GM18502 (cell line): ENCODE measurements at regions not wholly inside any gene's neighbourhood (a gene's known extent, or its start where the extent isn't known, plus 50 kb on each side); places are given as distances from the start of the nearest gene placed in this dataset.
"Not testable (repeated sequence)": the region's sequence is repeated elsewhere in the genome, so short reads cannot be mapped to it uniquely, and the experiment has no call there.

Experiments used
- ATAC-seq: cut with Tn5 transposase; IDR thresholded peaks from one replicate; pipeline ENCODE4 v1.9.1; 2021; ENCODE audit warnings: mild to moderate bottlenecking; ENCODE audit not compliant: unreplicated experiment, poor library complexity

DNA sequence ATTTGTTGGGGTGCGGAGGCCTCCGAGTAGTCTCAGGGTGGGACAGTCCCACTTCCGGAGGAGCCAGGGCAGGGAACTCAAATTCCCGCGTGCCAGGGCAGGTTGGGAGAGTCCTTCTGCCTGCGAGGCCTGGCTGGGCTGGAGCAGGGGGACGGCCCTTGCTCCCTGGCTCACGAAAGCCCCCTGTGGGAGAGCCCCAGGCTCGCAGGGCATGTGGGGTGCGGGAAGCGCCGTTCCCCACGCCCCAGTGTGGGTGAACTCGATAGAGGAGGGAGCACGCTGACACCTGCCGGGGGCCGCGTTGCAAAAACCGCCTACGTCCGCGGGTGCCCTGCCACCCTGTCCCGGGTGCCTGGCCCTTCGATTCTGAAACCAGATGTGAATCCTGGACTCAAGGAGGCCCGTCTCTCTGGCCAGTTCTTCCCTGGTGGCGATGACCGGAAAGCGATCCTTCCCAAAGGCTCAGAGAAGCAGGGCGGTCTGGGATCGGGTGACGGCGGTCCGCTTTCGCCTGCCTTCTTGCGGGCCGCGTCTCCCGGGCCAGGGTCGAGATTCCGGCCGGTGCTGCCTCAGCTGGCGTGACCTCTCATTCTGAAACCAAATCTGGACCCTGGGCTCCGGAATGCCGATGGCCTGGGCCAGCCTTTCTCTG, 1846.5 kb upstream of the DEFB115 start:
- no peak for ATAC-seq

DNA sequence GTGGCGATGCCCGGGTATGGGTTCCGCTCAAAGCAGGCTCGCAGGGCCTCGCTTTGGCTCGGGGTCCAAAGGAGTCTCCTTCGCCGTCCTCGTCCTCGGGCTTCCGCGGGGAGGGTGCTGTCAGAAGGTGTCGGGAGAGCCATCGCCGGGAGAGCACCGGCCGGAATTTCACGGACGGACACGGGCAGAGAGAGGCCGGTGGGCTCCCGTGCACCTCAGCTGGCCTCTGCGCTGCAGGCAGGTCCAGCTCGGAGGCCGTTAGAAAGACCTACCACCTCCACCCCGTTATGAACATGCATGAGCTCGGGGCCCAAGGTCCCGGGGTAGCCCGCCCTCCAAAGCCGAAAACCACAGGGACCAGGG, 1846.0 kb upstream of the DEFB115 start:
- not testable (repeated sequence) for ATAC-seq

DNA sequence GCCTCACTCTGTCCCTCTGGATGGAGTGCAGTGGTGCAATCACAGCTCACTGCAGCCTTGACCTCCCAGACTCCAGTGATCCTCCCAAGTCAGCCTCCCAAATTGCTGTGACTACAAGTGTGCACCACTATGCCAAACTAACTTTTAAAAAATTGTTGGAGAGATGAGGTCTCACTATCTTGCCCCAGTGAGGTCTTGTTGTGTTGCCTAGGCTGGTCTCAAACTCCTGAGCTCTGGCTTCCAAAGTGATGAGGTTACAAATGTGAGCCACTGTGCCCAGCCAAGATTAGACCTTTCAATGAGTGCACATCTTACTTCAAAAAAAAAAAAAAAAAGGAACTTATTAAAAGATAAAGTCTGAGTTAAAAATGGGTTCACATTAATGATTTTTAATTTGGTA, 1838.1 kb upstream of the DEFB115 start:
- ATAC-seq, result no peak

DNA sequence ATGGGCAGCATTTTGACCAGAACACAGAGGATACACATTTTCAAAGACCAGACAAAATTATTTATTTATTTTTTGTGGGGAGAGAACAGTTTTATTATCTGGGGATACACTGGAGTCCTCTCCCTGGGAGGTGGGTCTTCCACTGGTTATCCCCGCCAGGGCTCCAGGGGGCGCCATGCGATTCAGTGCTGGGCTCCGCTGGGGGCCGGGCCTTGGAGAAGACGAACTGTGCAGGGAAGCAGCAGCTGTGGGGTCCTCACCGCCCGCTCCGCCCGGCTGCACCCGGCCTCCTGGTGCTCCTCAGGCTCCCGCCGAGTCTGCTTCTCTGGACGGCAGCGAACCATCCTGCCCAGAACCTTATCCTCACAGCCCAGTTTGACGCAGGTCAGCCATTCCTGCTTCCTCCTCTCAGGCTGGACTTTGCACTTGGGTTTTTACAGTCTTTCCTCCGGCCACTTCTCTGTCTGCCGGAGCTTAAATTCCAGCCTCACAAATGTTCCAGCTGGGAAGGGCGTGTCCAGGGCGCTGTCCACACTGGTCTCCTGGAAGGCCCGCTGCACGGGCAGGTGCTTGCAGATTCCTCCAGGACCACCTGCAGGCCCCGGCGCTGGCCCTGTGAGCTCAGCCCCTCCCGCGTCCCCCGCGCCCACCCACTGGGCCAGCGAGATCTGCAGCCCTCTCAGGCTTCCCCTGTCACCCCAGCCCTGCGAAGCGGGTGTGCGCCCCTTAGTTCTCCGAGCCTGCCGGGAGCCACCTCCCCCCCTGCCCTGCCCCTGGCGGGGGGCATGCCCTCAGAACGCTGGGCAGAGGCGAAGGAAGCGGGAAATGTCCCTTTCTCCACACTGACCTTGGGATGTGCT, 1830.0 kb upstream of the DEFB115 start:
- ATAC-seq, result no peak

DNA sequence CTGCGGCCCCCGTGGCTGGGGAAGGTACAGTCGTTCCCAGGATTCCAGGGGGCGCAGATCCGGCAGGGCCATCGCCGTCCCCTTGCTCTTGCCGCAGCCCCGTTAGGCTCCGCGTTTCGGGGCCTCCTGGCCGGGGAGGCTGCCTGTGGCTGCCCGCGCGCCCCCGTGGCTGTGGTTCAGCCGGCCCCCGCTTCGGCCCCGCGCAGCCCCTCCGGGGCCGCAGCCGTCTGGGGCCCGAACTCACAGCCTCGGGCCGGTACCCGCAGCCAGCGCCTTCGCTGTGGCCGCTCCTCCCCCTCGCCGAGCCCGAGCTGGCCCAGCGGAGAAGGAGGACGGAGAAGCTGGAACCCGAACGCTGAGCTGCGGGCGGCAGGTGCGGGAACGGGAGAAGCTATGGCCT, 1826.9 kb upstream of the DEFB115 start:
- no peak for ATAC-seq

DNA sequence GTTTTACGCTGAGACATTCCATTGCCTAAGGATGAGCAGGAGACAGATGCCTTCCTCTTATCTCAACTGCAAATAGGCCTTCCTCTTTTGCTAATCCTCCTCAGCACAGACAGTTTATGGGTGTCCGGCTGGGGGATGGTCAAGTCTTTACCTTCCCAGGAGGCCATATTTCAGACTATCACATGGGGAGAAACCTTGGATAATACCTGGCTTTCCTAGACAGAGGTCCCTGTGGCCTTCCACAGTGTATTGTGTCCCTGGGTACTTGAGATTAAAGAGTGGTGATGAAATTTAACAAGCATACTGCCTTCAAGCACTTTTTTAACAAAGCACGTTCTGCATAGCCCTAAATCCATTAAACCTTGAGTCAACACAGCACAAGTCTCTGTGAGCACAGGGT, 1816.7 kb upstream of the DEFB115 start:
- ATAC-seq, result not testable (repeated sequence)

DNA sequence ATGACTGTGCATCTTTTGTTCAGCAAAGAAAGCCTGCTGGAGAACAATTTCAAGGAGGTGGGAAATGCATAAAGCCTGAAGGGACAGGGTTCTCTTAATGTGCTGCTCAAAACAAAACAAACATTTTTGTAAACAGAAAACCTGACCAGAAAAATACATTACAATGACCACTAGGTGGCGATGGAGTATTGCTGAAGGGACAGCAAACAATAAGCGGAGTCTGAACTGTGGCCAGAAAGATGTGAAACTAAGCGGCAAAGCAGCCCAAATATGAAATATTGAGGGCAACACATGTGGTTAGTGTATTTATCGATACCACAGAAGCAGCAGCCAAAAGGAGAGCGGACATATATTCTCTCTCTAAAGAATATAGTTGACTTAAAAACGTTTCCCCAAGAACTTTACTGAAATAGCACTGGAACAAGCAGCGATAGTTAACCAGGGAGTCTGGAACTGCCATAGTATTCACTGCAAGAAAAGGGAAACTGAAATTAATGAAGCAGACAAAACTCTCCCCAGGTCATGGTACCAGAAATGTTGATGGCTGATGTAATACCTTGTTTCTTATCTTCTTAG, 1814.2 kb upstream of the DEFB115 start:
- ATAC-seq, result not testable (repeated sequence)

DNA sequence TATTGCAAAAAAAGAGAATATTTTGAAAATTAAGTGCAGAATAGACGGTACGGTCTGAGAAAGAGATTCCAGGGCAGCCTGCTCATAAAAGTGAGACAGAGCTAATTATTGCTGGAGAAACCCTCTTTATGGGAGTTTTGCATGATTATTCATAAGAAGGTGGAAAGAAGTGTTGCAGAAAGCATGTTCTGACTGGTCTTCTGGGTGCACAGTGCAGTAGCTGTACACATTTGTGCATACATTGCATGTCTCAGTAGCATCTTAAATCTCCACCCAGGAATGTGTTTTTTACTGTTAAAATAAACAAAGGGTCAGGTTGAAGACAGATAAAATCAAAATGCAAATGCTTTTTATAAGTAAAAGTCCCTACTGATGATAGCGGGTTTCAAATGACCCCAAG, 1813.6 kb upstream of the DEFB115 start:
- peak; percentile 94 for ATAC-seq

DNA sequence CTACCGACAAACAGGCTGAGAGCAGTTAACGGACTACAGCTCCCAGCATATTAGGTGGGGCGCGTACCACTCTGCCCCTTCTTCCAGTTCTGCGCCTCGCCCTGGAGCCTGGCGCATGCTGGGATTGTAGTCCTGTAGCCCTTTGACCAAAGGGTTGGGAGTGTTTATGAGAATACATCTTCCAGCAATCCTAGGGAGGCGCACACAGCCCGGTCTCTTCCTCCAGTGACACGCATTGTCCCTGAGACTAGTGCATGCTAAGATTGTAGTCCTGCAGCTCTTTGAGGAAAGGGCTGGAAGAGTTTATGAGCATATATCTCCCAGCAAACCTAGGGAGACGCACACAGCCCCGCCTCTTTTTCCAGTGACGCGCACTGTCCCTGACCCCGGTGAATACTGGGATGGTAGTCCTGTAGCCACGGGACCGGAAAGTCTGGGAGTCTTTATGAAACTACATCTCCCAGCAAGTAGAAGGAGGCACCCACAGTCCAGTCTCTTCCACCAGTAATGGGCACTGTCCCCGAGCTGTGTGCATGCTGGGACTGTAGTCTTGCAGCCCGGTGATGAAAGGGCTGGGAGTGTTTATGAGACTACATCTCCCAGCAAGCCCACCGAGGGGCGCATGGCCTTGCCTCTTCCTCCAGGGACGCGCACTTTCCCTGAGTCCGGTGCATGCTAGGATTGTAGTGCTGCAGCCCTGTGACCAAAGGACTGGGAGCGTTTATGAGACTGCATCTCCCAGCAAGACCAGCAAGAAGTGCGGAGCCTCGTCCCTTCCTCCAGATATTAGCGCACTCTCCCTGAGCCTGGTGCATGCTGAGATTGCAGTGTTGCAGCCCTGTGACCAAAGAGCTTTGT, 1812.2 kb upstream of the DEFB115 start:
- ATAC-seq, result peak; percentile 52

DNA sequence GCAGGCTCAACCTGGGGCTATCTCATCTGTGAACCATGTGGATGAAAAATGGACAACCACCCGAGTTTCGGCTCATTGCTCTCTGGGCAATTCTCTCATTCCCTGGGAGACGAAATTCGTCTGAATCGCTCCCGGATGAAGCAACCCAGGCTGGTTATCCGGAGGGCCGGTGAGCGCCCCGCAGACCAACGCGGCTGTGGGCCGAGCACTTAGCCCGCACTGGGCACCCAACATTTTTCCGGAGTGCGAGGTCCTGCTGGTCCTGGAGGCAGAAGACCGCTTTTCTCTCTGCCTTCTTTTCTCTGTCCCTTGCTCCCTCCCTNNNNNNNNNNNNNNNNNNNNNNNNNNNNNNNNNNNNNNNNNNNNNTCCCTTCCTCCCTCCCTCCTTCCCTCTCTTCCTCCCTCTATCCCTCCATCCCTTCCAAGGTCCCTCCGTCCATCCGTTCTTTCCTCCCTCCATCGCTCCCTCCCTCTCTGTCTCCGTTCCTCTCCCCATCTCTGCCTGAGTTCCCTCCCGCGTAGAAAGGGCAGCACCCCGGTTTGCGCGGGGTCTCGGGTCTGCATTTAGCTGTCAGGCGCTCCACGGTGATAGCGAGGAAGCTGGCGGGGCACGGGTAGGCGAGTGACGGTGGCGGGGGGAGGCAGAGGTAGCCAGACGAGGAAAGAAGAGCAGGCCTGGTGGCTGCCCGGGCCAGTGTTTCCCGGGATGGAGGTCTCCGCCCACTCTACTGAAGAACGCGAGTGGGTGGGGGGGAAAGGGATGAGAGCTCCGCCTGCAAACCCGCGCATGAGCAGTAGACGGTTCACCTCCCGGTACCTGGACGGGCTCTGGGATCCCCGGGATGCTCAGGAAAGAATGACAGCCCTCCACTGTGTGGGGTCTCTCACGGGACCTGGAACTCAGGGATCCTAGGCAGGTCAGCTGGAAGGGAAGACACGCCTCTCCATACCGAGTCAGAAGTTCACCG, 1809.7 kb upstream of the DEFB115 start:
- ATAC-seq, result not testable (repeated sequence)

DNA sequence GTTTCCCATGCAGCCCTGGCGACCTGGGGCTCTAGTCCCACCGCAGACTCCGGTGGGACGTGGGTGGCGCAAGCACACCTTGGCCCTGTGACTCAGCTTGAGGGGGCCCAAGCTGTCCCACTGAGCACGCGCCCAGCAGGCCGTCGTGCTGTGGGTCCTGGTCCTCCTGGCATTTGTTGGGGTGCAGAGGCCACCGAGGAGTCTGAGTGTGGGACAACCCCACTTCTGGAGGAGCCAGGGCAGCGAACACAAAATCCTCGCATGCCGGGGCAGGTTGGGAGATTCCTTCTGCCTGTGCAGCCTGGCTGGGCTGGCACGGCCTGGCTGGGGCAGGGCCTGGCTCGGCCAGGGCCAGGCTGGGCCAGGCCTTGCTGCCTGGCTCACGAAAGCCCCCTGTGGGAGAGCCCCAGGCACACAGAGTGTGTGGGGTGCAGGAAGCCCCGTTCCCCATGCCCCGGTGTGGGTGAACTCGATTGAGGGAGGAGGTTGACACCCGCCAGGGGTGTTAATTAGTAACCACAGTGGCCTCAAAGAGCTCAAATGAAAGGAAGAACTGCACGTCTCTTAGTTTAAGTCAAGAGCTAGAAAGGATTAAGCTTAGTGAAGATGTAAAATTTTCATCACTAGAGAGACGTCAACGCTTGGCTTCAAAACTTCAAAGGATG, 1808.5 kb upstream of the DEFB115 start:
- ATAC-seq, result no peak

DNA sequence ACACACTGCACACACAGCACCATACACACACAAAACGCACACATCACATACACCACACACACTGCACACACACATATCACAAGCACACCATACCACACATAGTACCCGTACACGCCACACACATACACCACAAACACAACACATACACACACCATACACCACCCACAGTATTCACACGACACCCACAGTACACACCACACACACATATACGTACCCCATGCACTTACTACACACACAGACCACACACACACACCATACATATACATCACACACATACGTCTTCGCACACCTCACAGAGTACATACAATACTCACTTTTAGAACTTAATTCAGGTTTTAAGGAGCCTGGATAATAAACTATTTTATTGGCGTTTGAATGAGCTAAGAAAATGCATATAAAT, 1805.3 kb upstream of the DEFB115 start:
- ATAC-seq, result no peak

DNA sequence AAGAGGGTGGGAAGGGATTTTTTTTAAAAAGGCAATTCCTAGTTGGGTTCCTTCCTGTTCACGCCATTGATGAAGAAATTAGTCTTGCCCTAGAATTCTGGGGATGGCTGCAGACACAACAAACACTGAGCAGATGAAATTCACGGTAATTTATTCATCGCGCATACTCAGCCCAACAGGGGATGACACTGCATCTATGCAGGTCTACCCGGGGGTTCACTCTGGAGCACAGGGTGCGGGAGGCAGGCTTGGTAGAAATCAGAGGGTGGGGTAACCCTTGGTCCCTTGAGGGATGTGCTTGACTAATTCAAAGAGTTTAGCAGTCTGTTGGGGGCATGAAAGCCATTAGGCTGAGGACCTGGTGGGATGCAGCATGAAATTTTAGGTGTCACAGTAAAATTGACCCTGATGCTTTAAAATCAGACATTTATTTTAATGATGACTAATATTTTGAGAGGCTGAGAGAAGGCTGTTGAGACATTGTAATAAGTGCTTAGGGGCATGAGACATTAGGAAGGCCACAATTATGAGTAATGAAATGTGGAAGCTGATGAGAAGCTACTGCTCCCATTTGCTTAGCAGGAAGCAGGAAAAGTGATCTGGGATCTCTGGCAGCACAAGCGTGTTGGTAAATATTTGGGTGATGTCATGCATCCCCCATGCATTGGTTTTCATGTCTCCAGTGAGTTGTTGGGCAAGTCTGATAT, 1800.3 kb upstream of the DEFB115 start:
- not testable (repeated sequence) for ATAC-seq

DNA sequence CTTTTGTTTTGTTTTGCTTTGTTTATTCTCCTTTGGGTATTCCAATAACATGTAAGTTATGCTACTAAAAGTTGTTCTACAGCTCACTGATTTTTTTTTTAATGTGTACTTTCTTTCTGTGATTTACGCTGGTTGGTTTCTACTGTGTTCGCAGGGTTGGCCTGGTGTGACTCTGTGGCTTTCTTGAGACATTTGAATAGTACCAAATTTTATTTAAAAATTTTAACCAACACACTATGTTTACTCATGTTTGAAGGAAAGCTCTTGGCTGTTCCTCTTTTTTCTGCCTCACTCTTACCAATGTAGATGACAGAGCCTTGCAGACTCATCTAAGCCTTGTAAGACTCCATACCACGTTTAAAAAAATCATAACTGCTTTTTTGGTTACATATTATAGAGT, 1784.9 kb upstream of the DEFB115 start:
- ATAC-seq, result no peak

DNA sequence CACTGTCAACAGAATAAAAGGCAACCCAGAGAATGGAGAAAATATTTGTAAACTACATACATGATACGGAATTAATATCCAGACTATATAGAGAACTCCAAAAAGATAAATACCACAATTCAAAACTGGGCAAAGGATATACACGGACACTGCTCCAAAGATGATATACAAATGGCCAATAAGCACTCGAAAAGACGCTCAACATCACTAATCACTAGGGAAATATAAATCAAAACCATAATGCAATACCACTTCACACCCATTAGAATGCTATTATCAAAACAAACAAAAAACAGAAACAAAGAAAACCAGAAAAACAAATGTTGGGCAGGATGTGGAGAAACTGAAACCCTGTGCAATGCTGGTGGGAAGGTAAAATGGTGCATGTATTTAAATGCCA, 1764.6 kb upstream of the DEFB115 start:
- not testable (repeated sequence) for ATAC-seq

DNA sequence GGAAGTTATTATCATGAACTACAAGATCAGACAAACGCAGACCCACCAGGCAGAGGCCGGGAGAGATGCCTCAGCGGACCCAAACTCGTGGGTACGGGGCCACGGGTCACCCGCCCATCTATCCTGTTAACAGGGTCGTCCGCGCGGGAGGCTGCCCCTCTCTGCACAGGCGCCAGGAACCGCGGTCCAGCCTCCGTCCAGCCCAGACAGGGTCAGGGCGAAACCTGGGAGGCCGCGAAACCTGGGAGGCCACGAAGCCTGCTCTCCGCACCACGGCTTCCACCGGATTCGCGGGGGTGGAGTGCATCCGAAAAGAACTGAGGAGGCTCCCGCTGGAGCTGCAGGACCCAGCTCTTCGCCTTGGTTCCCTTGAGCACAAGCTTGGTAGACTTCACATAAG, 1760.7 kb upstream of the DEFB115 start:
- ATAC-seq, result not testable (repeated sequence)

DNA sequence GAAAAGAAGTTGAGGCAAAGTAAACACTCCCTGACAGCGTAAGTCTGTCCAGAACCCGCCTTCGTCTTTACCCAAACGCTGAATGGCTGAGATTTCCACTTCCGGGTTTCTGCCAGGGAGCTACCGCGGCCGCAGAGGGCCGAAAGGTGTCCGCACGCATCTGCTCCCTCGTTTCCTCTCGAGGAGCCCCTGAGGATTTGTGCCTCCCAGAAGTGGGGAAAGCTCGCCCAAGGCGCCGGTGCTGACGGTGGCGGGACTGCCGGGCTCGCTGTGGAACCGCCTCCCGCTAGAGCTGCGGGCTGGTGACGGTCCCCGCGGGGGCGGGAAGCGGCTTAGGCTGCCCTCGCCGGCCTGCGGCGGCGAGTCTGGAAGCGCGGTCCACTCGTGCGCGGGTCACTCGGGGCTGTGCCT, 1760.2 kb upstream of the DEFB115 start:
- ATAC-seq, result no peak

DNA sequence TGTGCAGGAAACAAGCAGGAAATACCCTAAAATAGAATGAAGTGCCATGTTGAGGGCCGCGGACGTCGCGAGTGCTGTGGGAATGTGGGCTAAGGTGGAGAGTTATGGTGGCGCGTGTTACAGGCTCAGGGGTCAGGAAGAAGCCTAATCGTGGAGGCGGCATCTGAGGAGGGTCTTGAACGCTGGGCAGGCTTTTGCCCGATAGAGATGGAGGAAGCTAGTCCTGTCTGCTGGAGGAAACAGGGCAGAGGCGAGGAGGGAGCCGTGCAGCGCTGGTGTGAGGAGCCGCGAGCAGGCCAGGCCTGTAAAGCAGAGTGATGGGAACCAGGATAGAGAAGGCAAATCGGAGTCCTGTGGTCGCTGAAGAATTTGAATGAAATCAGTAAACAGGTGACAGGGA, 1759.8 kb upstream of the DEFB115 start:
- not testable (repeated sequence) for ATAC-seq
